ENCODE measurements at regions not wholly inside any gene's neighbourhood (a gene's known extent, or its start where the extent isn't known, plus 50 kb on each side); places are given as distances from the start of the nearest gene placed in this dataset.

GRCh38 chr6:144586986-144587385 lies 301.9 kb downstream of the UTRN start:
- TF ChIP-seq, protein P1, sequence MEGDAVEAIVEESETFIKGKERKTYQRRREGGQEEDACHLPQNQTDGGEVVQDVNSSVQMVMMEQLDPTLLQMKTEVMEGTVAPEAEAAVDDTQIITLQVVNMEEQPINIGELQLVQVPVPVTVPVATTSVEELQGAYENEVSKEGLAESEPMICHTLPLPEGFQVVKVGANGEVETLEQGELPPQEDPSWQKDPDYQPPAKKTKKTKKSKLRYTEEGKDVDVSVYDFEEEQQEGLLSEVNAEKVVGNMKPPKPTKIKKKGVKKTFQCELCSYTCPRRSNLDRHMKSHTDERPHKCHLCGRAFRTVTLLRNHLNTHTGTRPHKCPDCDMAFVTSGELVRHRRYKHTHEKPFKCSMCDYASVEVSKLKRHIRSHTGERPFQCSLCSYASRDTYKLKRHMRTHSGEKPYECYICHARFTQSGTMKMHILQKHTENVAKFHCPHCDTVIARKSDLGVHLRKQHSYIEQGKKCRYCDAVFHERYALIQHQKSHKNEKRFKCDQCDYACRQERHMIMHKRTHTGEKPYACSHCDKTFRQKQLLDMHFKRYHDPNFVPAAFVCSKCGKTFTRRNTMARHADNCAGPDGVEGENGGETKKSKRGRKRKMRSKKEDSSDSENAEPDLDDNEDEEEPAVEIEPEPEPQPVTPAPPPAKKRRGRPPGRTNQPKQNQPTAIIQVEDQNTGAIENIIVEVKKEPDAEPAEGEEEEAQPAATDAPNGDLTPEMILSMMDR (IDR thresholded peaks at IDR 0.05) = no peak
- TF ChIP-seq POLR2A (IDR thresholded peaks at IDR 0.05) (no peak), POLR2AphosphoS5 (IDR thresholded peaks at IDR 0.05) (no peak)
